PC-3 (cell line): ENCODE measurements at regions not wholly inside any gene's neighbourhood (a gene's known extent, or its start where the extent isn't known, plus 50 kb on each side); places are given as distances from the start of the nearest gene placed in this dataset.

Source experiments
- EZH2 ChIP-seq: fragments of 300-600 bp; sonication (generic); IDR thresholded peaks from one replicate; pipeline ENCODE4 v1.6.1; 2017; ENCODE audit warnings: antibody characterized with exemption, mild to moderate bottlenecking, low read length; ENCODE audit not compliant: unreplicated experiment
- EZH2phosphoT487 ChIP-seq: fragments of 300-600 bp; sonication (generic); IDR thresholded peaks from 2 replicates; pipeline ENCODE4 v1.6.1; 2018; ENCODE audit warnings: mild to moderate bottlenecking, antibody characterized with exemption, low read length, borderline replicate concordance
- TF ChIP-seq, protein P1 (sequence below): fragments of 300-600 bp; sonication (generic); conservative IDR thresholded peaks from 2 replicates; pipeline ENCODE4 v1.5.1; 2017; ENCODE audit warnings: antibody characterized with exemption, low read depth, mild to moderate bottlenecking, low read length

DNA sequence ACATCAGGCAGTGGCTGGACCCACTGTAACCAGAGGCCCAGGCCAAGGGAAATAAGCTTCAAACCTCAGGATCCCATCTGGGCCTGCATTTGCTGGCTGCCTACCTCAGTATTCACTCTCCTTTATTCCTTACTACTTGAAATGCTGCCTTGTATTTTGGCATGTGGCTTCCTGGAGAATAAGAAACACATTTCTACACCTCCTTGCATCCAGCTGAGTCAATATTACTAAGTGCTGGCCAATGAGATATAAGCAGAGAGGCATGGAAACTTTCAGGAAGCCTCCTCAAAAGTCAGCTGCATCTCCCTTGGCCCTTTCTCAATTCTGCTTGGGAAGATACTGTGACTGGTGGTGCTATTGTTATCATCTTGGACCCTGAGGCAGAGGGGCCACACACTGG, 59.8 kb upstream of the RELL1 start:
- TF ChIP-seq, protein P1, sequence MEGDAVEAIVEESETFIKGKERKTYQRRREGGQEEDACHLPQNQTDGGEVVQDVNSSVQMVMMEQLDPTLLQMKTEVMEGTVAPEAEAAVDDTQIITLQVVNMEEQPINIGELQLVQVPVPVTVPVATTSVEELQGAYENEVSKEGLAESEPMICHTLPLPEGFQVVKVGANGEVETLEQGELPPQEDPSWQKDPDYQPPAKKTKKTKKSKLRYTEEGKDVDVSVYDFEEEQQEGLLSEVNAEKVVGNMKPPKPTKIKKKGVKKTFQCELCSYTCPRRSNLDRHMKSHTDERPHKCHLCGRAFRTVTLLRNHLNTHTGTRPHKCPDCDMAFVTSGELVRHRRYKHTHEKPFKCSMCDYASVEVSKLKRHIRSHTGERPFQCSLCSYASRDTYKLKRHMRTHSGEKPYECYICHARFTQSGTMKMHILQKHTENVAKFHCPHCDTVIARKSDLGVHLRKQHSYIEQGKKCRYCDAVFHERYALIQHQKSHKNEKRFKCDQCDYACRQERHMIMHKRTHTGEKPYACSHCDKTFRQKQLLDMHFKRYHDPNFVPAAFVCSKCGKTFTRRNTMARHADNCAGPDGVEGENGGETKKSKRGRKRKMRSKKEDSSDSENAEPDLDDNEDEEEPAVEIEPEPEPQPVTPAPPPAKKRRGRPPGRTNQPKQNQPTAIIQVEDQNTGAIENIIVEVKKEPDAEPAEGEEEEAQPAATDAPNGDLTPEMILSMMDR = no peak
- TF ChIP-seq EZH2phosphoT487 (no peak), EZH2 (no peak)
